Activated naive CD4-positive, alpha-beta T cell treated with anti-CD3 and anti-CD28 coated beads, Interleukin-2, amount 50 U/mL, for 72 hours (primary cell): ENCODE measurements at regions not wholly inside any gene's neighbourhood (a gene's known extent, or its start where the extent isn't known, plus 50 kb on each side); places are given as distances from the start of the nearest gene placed in this dataset.

Source experiments
- ATAC-seq, 2 donors: fragments of 150-1000 bp; cut with Tn5 transposase; 2 replicates each; pipeline ENCODE4 v1.10.0; 2021; ENCODE audit warnings: mild to moderate bottlenecking in 2 of 2, moderate library complexity in 2 of 2
- DNase-seq, 2 donors: peaks; one replicate each; pipeline ENCODE4 v3.0.0; 2021 to 2022; ENCODE audit warnings: low spot score in 2 of 2
- H3K27ac Mint-ChIP-seq, 2 donors: one replicate each; pipeline ENCODE4 v1.8.0; 2022; ENCODE audit warnings: mild to moderate bottlenecking in 2 of 2, mixed read lengths in 2 of 2
- H3K36me3 Mint-ChIP-seq, 2 donors: one replicate each; pipeline ENCODE4 v1.8.0; 2022; ENCODE audit warnings: mixed read lengths in 2 of 2
- H3K9me3 Mint-ChIP-seq, 2 donors: one replicate each; pipeline ENCODE4 v1.8.0; 2022; ENCODE audit warnings: mixed read lengths in 2 of 2

GRCh38 chr4:113822555-113823290 is 61.2 kb upstream of the CAMK2D start:
- ATAC-seq: peak; percentile 79 to 95
- H3K27ac Mint-ChIP-seq: no peak overlapping the region

GRCh38 chr4:113821856-113822255 is 60.3 kb upstream of the CAMK2D start:
- peaks cover 0 to 4% of the 10 kb centered on the region in 2 donors for H3K9me3 Mint-ChIP-seq
- no peaks in the 10 kb centered on the region for H3K36me3 Mint-ChIP-seq
- ATAC-seq (no peak), DNase-seq (no peak)
- no peak overlapping the region for H3K27ac Mint-ChIP-seq

More at GRCh38 chr4:113822555-113823290, 61.2 kb upstream of the CAMK2D start:
- DNase-seq: no peak
- Mint-ChIP-seq H3K9me3 (peaks cover 0 to 4% of the 10 kb centered on the region in 2 donors), H3K36me3 (no peaks in the 10 kb centered on the region)

- ATAC-seq (no peak), DNase-seq (no peak)
- Mint-ChIP-seq H3K9me3 (peaks cover 0 to 4% of the 10 kb centered on the region in 2 donors), H3K36me3 (no peaks in the 10 kb centered on the region), H3K27ac (no peak overlapping the region)
Measured at GRCh38 chr4:113820108-113820507, 58.6 kb upstream of the CAMK2D start.

- ATAC-seq (no peak), DNase-seq (no peak)
- H3K27ac Mint-ChIP-seq: no peak overlapping the region
- H3K36me3 Mint-ChIP-seq: no peaks in the 10 kb centered on the region
- peaks cover 3 to 4% of the 10 kb centered on the region in 2 donors for H3K9me3 Mint-ChIP-seq
Measured at GRCh38 chr4:113815826-113816225, 54.3 kb upstream of the CAMK2D start.

GRCh38 chr4:113811359-113811758 is 49.8 kb upstream of the CAMK2D start:
- Mint-ChIP-seq H3K9me3 (peaks cover 0 to 3% of the 10 kb centered on the region in 2 donors), H3K27ac (no peak overlapping the region), H3K36me3 (no peaks in the 10 kb centered on the region)
- no peak for ATAC-seq
- no peak for DNase-seq
